ENCODE measurements at regions not wholly inside any gene's neighbourhood (a gene's known extent, or its start where the extent isn't known, plus 50 kb on each side); places are given as distances from the start of the nearest gene placed in this dataset.

GRCh38 chr6:142684371-142684770, 260.6 kb downstream of the HIVEP2 start:
- no peak overlapping the region for H3K4me3 ChIP-seq
- H3K4me1 ChIP-seq (replicated peaks in 1 of 2) = no peaks in the 10 kb centered on the region
- intact Hi-C loops (cut with DNase I) = no loop called here
- H3K9me3 ChIP-seq (replicated peaks in 1 of 3) = no peaks in the 10 kb centered on the region
- no peaks in the 10 kb centered on the region for H3K27me3 ChIP-seq
- no peaks in the 10 kb centered on the region for H3K36me3 ChIP-seq (replicated peaks in 1 of 2)
- TF ChIP-seq POLR2A (IDR thresholded peaks at IDR 0.05) (no peak), CTCF (IDR thresholded peaks at IDR 0.05) (no peak)
- WGBS, 4 donors = 31 to 96% (median 88%) methylated on average over 1 of the region's 1 CpG
- no peak overlapping the region for H3K27ac ChIP-seq
- DNase-seq = no peak

DNA sequence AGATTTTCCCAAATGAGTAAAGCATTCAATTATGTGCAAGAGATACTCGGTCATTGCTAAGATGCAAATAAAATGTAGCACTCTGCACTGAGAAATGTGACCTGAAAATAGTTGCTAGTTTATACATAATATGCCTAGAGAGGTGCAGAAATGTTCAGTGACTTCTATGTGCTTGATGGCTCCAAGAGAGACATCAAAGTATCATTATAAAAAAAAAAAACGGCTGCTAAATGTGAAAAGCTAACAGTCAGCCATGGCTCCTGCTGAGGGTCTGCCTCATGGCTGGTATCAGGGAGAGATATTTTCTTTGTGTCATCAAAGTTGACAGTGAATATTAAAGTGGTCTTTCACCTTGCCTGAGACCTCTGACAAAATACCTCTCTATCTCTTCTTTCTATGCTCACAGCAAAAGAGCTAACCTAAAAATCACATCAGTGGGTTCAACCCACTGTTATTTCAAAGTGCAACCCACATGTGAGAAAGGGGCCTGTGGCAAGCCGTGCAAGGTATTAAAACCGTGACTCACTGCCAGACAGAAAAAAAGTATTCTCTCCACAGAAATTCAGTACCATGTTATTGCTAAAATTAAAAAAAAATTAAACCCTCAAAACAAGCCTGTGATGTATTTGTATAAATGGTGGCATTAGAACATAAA, 259.0 kb downstream of the HIVEP2 start:
- Histone ChIP-seq H3K27ac (no peak overlapping the region), H3K4me1 (replicated peaks in 1 of 2) (no peaks in the 10 kb centered on the region), H3K36me3 (replicated peaks in 1 of 2) (no peaks in the 10 kb centered on the region), H3K27me3 (no peaks in the 10 kb centered on the region), H3K4me3 (no peak overlapping the region), H3K9me3 (replicated peaks in 1 of 3) (no peaks in the 10 kb centered on the region)
- DNase-seq = no peak
- intact Hi-C loops (cut with DNase I) = no loop called here
- 53 to 66% (median 64%) methylated on average over 4 of the region's 4 CpGs for WGBS, 4 donors
- TF ChIP-seq CTCF (IDR thresholded peaks at IDR 0.05) (no peak), POLR2A (IDR thresholded peaks at IDR 0.05) (no peak)

- TF ChIP-seq CTCF (IDR thresholded peaks at IDR 0.05) (no peak), POLR2A (IDR thresholded peaks at IDR 0.05) (no peak)
- no peak overlapping the region for H3K27ac ChIP-seq
- no peaks in the 10 kb centered on the region for H3K4me1 ChIP-seq (replicated peaks in 1 of 2)
- H3K4me3 ChIP-seq = no peak overlapping the region
- H3K27me3 ChIP-seq = no peaks in the 10 kb centered on the region
- DNase-seq = no peak
- no peaks in the 10 kb centered on the region for H3K9me3 ChIP-seq (replicated peaks in 1 of 3)
- 30 to 46% (median 38%) methylated on average over 2 of the region's 2 CpGs for WGBS, 4 donors
- intact Hi-C loops (cut with DNase I) = no loop called here
- H3K36me3 ChIP-seq (replicated peaks in 1 of 2) = no peaks in the 10 kb centered on the region
These were observed 258.5 kb downstream of the HIVEP2 start for GRCh38 chr6:142686507-142686887.

DNA sequence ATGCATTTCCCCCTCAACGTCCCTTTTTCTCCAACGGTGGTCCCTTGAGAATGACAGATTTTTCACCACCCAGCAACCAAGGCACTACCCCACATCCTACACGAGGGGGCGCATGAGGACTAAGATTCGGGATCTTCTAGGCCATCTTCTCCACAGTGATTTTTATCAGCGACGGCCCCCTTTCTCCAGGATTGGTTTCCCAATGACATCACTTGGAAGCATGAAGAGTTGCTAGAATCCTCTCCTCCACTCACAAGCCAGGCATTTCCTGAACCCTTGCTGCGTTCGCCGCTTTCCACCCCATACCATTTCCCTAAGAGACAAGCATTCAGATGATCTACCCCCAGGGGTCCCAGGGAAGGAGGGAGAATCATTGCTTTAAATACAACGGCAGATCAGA, 252.0 kb downstream of the HIVEP2 start:
- Histone ChIP-seq H3K36me3 (replicated peaks in 1 of 2) (no peaks in the 10 kb centered on the region), H3K9me3 (replicated peaks in 1 of 3) (no peaks in the 10 kb centered on the region), H3K27ac (no peak overlapping the region), H3K4me1 (replicated peaks in 1 of 2) (no peaks in the 10 kb centered on the region), H3K27me3 (no peaks in the 10 kb centered on the region), H3K4me3 (no peak overlapping the region)
- TF ChIP-seq POLR2A (IDR thresholded peaks at IDR 0.05) (no peak), CTCF (IDR thresholded peaks at IDR 0.05) (peak; percentile 85 to 97 (median 94))
- intact Hi-C loops (cut with DNase I) = loop anchor here (5.0 to 10.0 kb wide), 4 partner anchors 252 to 734 kb away; partner anchors contain the start of gene HIVEP2 (in 1 of the 2)
- 22 to 23% (median 23%) methylated on average over 11 of the region's 11 CpGs for whole genome bisulfite sequencing, 4 donors
- peak; percentile 54 to 82 (median 65) for DNase-seq

Data from adrenal gland (tissue), 9 donors.